ENCODE measurements at regions not wholly inside any gene's neighbourhood (a gene's known extent, or its start where the extent isn't known, plus 50 kb on each side); places are given as distances from the start of the nearest gene placed in this dataset.

DNA sequence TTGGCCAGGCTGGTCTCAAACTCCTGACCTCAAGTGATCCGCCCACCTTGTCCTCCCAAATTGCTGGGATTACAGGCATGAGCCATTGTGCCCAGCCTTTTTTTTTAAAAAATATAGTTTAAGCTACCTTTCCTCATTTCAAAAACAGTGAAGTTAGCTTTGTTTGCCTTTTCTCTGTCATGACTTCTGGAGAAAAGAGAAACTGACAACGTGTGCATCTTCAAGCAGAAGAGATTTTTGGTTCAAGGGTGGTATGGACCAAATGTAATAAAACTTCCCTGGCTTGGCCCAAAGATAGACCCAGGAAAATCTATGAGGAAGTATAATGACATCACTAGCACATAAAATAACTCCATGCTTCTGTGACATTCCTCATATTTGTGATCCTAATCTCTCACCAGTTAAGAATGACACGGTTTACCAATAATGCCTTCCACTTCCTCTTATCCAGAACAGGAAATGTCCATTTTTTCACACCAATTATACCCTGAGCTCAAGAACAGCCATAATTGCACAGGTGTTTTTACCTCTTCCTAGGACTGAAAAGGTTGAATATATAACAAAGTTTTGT, 781.2 kb upstream of the NR2F2 start:
- TF ChIP-seq, protein P1, sequence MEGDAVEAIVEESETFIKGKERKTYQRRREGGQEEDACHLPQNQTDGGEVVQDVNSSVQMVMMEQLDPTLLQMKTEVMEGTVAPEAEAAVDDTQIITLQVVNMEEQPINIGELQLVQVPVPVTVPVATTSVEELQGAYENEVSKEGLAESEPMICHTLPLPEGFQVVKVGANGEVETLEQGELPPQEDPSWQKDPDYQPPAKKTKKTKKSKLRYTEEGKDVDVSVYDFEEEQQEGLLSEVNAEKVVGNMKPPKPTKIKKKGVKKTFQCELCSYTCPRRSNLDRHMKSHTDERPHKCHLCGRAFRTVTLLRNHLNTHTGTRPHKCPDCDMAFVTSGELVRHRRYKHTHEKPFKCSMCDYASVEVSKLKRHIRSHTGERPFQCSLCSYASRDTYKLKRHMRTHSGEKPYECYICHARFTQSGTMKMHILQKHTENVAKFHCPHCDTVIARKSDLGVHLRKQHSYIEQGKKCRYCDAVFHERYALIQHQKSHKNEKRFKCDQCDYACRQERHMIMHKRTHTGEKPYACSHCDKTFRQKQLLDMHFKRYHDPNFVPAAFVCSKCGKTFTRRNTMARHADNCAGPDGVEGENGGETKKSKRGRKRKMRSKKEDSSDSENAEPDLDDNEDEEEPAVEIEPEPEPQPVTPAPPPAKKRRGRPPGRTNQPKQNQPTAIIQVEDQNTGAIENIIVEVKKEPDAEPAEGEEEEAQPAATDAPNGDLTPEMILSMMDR (IDR thresholded peaks at IDR 0.05): no peak
- no peak for TF ChIP-seq POLR2A (IDR thresholded peaks at IDR 0.05)

All from uterus (tissue), 2 donors.